Stimulated activated CD8-positive, alpha-beta memory T cell treated with anti-CD3 and anti-CD28 coated beads, Interleukin-7, amount 100 ng/mL, for 48 hours (primary cell): ENCODE measurements at regions not wholly inside any gene's neighbourhood (a gene's known extent, or its start where the extent isn't known, plus 50 kb on each side); places are given as distances from the start of the nearest gene placed in this dataset.

Experiments
- DNase-seq, 2 donors: peaks; one replicate each; pipeline ENCODE4 v3.0.0-alpha.2; 2020; ENCODE audit warnings: low read depth in 1 of 2; ENCODE audit errors: extremely low read depth in 1 of 2

- DNase-seq = no peak
Measured at GRCh38 chr5:125517973-125518550, 771.6 kb upstream of the ZNF608 start.

DNA sequence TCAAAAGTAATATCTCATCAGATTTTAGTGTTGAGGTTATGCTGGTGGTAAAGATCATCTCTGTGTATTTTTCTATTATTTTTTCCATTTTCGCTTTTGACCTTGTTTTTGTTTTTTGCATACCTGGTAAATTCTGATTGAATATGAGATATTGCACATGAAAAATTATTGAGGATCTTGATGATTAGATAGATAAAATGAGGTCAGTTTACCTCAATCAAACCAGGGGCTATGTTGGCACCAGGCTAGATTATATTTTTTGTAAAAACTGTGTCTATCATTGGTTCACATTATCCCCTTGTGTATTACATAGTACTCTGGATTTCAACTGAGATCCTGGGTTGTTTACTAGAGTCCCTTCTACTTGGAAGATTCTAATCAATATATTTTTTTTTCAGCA is 774.9 kb upstream of the ZNF608 start:
- DNase-seq = no peak

- no peak for DNase-seq
Measured at GRCh38 chr5:125525356-125525755, 778.9 kb upstream of the ZNF608 start.

DNA sequence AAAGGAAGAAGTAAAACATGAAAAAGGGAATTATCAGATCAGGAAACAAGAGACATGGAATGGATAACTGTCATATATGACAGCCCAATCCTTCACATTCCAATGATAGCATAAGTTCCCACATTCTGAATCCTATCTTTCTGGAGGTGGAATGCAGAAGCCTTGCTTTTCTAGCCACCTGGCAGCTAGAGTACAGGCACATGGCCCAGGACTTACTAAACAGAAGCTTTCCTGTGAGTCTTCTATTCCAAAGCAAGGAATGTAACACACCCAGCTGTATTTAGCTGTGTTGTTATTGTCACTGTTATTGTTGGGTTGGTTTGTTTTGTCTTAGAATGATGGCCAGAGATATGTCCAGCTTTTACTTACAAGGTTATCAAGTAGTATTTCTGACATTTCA is 780.5 kb upstream of the ZNF608 start:
- DNase-seq = no peak

- DNase-seq = no peak
Measured at GRCh38 chr5:125528881-125529280, 782.4 kb upstream of the ZNF608 start.

DNA sequence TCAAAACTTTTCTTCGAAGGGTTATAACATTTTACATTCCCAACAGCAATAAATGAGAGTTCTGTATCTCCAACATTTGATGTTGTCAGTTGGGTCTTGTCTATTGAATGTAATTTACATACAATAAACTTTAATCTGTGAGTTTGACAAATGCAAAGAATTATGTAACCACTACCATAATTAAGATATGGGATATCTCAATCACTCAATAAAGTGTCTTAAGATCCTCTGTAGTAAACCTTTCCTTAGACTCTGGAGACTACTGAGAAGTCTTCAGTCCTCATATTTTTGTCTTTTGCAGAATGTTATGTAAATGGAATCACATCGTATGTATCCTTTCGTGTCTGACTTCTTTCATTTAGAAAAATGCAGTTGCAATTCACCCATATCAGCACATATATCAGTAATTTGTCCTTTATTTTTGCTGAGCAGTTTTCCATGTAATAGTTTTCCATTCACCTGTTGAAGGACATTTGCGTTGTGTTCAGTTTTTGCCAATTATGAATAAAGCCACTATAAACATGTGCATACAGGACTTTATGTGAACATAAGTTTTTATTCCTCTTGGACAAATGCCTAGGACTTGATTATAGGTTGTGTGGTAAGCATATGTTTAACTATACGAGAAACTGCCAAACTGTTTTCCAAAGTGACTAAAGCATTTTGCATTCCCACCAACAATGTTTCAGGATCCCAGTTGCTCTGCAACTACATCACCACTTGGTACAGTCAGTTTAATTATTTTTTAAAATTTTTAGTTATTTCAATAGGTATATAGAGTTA is 784.6 kb upstream of the ZNF608 start:
- no peak for DNase-seq

- DNase-seq = no peak
Measured at GRCh38 chr5:125536095-125536494, 789.7 kb upstream of the ZNF608 start.

GRCh38 chr5:125536582-125536981 is 790.1 kb upstream of the ZNF608 start:
- no peak for DNase-seq

- DNase-seq = no peak
Measured at GRCh38 chr5:125537661-125538060, 791.2 kb upstream of the ZNF608 start.

- no peak for DNase-seq
Measured at GRCh38 chr5:125538469-125538868, 792.0 kb upstream of the ZNF608 start.

GRCh38 chr5:125541085-125541484 is 794.6 kb upstream of the ZNF608 start:
- DNase-seq = no peak

DNA sequence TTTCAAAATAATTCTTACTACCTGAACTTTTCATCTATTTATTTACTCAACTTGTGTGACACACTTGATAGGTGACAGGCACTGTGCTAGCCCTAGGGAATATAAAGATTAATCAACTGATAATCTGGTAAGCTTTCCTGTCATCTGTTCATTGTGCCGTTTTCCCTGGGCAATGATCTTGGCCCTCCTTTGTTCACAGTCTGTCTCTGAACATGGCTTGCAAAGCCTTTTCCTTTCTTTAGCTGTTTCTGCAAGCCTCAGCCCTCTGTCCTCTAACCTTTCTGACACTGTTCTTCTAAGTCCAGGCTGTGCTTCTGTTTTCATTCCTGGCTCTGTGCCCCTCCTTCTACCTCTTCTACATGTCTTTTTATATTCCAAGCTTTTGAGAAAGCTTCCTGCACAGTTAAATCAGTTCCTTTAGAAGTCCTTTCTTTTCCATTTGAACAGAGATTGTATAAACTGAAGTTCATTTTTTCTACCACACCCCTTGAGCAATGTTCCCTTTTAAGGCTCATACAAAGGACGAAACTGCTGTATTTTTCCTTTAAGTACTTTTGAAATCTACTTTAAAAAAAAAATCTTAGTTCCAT is 803.0 kb upstream of the ZNF608 start:
- DNase-seq = no peak

DNA sequence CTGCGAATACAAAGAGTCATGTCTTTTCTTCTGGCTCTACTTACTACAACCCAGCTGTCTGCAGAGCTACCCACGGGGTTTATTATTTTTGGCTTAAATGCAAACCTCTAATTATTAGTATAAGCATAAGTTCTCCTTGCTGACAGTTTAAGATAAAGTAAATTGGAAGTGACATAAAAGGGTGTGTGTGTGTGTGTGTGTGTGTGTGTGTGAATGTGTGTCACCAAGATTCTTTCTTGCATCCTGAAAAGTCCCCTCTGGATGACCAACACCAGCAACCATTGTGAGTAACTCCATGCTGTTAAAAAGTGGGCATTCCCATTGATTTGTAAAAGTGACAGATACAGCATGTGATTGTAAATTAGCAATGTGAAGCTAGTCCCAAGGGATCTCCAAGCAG is 803.8 kb upstream of the ZNF608 start:
- no peak for DNase-seq

DNA sequence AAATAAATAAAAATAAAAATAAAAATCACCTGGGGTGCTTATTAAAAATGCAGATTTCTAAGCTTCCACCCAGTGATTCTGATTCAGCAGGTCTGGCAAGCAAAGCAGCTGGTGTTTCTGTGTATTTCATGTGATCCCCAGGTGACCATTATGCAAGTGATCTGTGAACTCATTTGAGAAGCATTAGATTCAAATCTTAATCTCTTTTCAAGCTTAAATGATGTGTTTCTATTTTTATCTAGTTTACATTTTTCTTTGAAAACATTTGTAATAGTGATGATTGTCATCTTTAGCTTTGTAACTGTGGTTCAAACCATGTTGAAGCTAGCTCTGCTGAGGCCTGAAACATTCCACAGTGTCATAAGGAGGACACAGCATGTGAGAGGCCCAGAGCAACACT is 804.8 kb upstream of the ZNF608 start:
- DNase-seq = no peak

- no peak for DNase-seq
Measured at GRCh38 chr5:125551797-125552196, 805.4 kb upstream of the ZNF608 start.

DNA sequence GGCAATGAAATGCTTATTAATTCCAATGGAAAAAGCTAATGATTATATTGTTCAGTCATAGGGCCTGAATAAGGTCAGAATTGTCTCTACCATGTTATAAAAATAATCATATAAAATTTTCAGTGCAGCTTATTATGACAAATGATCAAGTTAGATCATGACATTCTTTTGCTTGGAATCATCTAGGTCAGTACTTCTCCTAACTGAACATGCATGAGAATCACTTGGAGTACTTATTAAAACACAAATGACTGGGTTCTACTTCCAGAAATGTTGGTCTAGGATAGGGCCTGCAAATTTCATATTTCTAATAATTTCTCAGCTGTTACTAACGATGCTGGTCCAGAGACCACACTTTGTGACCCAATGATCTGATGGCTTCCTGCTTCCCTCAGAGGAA is 806.0 kb upstream of the ZNF608 start:
- no peak for DNase-seq

GRCh38 chr5:125554355-125554754 is 807.9 kb upstream of the ZNF608 start:
- DNase-seq = no peak

DNA sequence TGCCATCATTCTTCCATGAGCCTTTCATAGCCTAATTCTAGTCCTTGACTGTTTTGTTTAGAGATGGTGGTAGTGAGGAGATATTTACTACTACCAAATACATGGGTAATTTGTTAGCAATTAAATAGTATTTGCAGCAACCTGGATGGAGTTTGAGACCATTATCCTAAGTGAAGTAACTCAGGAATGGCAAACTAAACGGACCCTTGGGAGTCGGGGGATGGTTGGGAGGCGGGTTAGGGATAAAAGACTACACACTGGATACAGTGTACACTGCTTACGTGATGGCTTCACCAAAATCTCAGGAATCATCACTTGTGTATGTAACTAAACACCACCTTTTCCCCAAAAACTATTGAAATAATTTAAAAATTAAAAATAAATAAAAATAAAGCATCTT is 809.2 kb upstream of the ZNF608 start:
- no peak for DNase-seq

GRCh38 chr5:125558016-125558415 is 811.6 kb upstream of the ZNF608 start:
- DNase-seq = no peak

DNA sequence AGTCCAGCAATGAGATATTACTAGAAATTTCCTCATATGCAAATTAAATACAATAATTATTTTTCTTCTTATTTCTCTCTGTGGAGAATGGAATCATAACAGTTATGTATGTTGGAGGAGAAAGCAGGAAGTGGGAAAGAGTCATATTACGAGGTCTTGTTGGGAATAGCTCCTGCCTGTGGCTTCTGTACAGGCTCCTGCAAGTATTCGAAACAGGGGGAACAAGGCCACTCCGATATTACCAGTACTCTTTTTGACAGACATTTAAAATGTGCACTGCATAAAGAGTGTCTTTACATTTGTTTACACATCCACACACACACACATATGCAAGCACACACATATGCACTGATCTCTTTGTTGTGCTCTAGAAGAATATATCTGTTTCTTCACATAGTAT is 812.0 kb upstream of the ZNF608 start:
- no peak for DNase-seq

DNA sequence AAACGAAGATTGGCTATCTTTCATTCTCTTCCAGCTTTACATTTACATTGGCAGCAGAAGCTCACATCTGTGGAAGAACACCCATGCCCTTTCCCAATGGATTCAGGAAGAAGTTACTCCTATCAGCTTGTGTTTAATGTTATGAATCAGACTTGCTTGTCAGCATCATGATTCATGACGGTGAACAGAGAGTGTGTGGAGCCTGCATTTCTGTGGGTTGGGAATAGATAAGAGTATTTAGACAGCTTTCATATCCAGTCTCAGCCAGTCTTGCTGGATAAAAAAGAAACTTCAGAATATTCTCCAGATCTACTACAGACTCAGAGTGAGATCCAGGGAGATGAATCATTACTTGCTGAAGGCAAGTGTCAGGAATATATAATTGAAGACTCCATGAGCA is 812.9 kb upstream of the ZNF608 start:
- no peak for DNase-seq

GRCh38 chr5:125560476-125561225 is 814.2 kb upstream of the ZNF608 start:
- DNase-seq = no peak
